Endodermal cell (in vitro differentiated cells): ENCODE measurements at regions not wholly inside any gene's neighbourhood (a gene's known extent, or its start where the extent isn't known, plus 50 kb on each side); places are given as distances from the start of the nearest gene placed in this dataset.
"Not testable (repeated sequence)": the region's sequence is repeated elsewhere in the genome, so short reads cannot be mapped to it uniquely, and the experiment has no call there.

Experiments
- DNase-seq: peaks from one replicate; pipeline ENCODE4 v3.0.0-alpha.2; 2017
- H3K27ac ChIP-seq: 2 replicates; pipeline ENCODE4 v1.5.1; 2013; ENCODE audit warnings: mild to moderate bottlenecking, low read depth, low read length, moderate library complexity
- H3K27me3 ChIP-seq: 2 replicates; pipeline ENCODE4 v1.6.1; 2013; ENCODE audit warnings: mild to moderate bottlenecking, low read length, moderate library complexity; ENCODE audit not compliant: insufficient read depth, control insufficient read depth, poor library complexity, severe bottlenecking
- H3K36me3 ChIP-seq: 2 replicates; pipeline ENCODE4 v1.7.0; 2013; ENCODE audit warnings: mild to moderate bottlenecking, low read length, moderate library complexity; ENCODE audit not compliant: control insufficient read depth, insufficient read depth
- H3K4me1 ChIP-seq: one replicate; pipeline ENCODE4 v1.7.0; 2013; ENCODE audit warnings: low read length; ENCODE audit not compliant: control insufficient read depth, insufficient read depth
- H3K4me3 ChIP-seq: 2 replicates; pipeline ENCODE4 v1.5.1; 2013; ENCODE audit warnings: mild to moderate bottlenecking, low read length, moderate library complexity
- H3K9ac ChIP-seq: 2 replicates; pipeline ENCODE4 v1.6.1; 2013; ENCODE audit warnings: mild to moderate bottlenecking, low read length, moderate library complexity; ENCODE audit not compliant: poor library complexity, severe bottlenecking; ENCODE audit errors: extremely low read depth
- H3K9me3 ChIP-seq: 2 replicates; pipeline ENCODE4 v1.6.1; 2013; ENCODE audit warnings: mild to moderate bottlenecking, low read length, moderate library complexity; ENCODE audit not compliant: control insufficient read depth
- H3K27ac Mint-ChIP-seq: 2 replicates; pipeline ENCODE4 v1.8.0; 2020; ENCODE audit warnings: mixed read lengths
- H3K27me3 Mint-ChIP-seq: 2 replicates; pipeline ENCODE4 v1.8.0; 2021; ENCODE audit warnings: mild to moderate bottlenecking, mixed read lengths; ENCODE audit not compliant: insufficient read depth
- H3K36me3 Mint-ChIP-seq: 2 replicates; pipeline ENCODE4 v1.8.0; 2020; ENCODE audit warnings: low read depth, mixed read lengths
- H3K4me1 Mint-ChIP-seq: 2 replicates; pipeline ENCODE4 v1.8.0; 2020; ENCODE audit warnings: mixed read lengths
- H3K4me3 Mint-ChIP-seq: 2 replicates; pipeline ENCODE4 v1.8.0; 2020; ENCODE audit warnings: mild to moderate bottlenecking, moderate library complexity, mixed read lengths
- H3K9me3 Mint-ChIP-seq: 2 replicates; pipeline ENCODE4 v1.8.0; 2020; ENCODE audit warnings: mild to moderate bottlenecking, mixed read lengths
- CTCF ChIP-seq: fragments of 200-600 bp; sonication (generic); conservative IDR thresholded peaks from 2 replicates; pipeline ENCODE4 v1.5.0; 2021; ENCODE audit warnings: antibody characterized with exemption, mild to moderate bottlenecking
- WGBS, 2 experiments: methylation state at CpG; one replicate each; pipeline versions ENCODE4 v1.1.5 to v1.1.7; 2013; ENCODE audit warnings: missing lambda C conversion rate in 2 of 2, mixed read lengths in 1 of 2; ENCODE audit not compliant: insufficient coverage in 1 of 2, insufficient read length in 1 of 2; 5-methylcytosine and 5-hydroxymethylcytosine counted together

GRCh38 chr1:98523256-98523655 is 138.3 kb upstream of the SNX7 start:
- DNase-seq = no peak
- H3K4me3 ChIP-seq = no peak overlapping the region
- H3K36me3 ChIP-seq = no peaks in the 10 kb centered on the region
- no peaks in the 10 kb centered on the region for H3K4me1 ChIP-seq
- TF ChIP-seq CTCF = no peak
- Mint-ChIP-seq H3K36me3 (no peaks in the 10 kb centered on the region), H3K9me3 (peaks cover 26% of the 10 kb centered on the region), H3K4me3 (no peak overlapping the region), H3K27me3 (no peaks in the 10 kb centered on the region), H3K4me1 (no peaks in the 10 kb centered on the region), H3K27ac (no peak overlapping the region)
- H3K9me3 ChIP-seq = peaks cover 11% of the 10 kb centered on the region
- 89 to 94% methylated on average over 3 to 4 of the region's 4 CpGs for WGBS, 2 experiments
- no peak overlapping the region for H3K9ac ChIP-seq
- H3K27me3 ChIP-seq = no peaks in the 10 kb centered on the region
- H3K27ac ChIP-seq = no peak overlapping the region

GRCh38 chr1:98516306-98516705 is 145.2 kb upstream of the SNX7 start:
- Histone ChIP-seq H3K27me3 (no peaks in the 10 kb centered on the region), H3K9ac (no peak overlapping the region), H3K27ac (no peak overlapping the region), H3K4me1 (no peaks in the 10 kb centered on the region), H3K36me3 (no peaks in the 10 kb centered on the region), H3K9me3 (no peaks in the 10 kb centered on the region), H3K4me3 (no peak overlapping the region)
- Mint-ChIP-seq H3K4me1 (no peaks in the 10 kb centered on the region), H3K9me3 (peaks cover 11% of the 10 kb centered on the region), H3K4me3 (no peak overlapping the region), H3K36me3 (peaks cover 4% of the 10 kb centered on the region), H3K27ac (no peak overlapping the region), H3K27me3 (no peaks in the 10 kb centered on the region)
- WGBS, 2 experiments = 50 to 82% methylated on average over 1 to 2 of the region's 2 CpGs
- no peak for TF ChIP-seq CTCF
- no peak for DNase-seq

DNA sequence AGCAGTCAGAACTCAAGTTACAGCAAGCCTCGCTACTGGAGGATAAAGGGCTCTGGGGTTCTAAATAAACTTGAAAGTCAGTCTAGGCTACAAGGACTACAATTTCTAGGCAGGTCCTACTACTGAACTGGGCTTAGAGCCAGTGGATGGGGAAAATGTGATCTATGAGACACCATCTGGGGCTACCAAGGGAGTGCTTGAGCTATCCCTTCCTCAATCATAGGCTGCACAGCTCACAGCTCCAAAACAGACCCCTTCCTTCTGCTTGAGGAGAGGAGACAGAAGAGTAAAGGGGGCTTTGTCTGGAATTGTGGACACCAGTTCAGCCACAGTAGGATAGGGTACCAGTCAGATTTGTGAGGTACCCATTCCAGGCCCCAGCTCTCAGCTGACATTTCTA is 145.8 kb upstream of the SNX7 start:
- Histone ChIP-seq H3K4me3 (no peak overlapping the region), H3K36me3 (no peaks in the 10 kb centered on the region), H3K4me1 (no peaks in the 10 kb centered on the region), H3K9me3 (no peaks in the 10 kb centered on the region), H3K27ac (no peak overlapping the region), H3K27me3 (no peaks in the 10 kb centered on the region), H3K9ac (no peak overlapping the region)
- H3K4me1 Mint-ChIP-seq = no peaks in the 10 kb centered on the region
- peaks cover 13% of the 10 kb centered on the region for H3K9me3 Mint-ChIP-seq
- no peaks in the 10 kb centered on the region for H3K27me3 Mint-ChIP-seq
- no peak overlapping the region for H3K4me3 Mint-ChIP-seq
- 86 to 97% methylated on average over 1 of the region's 1 CpG for WGBS, 2 experiments
- H3K27ac Mint-ChIP-seq = no peak overlapping the region
- DNase-seq = no peak
- peaks cover 4% of the 10 kb centered on the region for H3K36me3 Mint-ChIP-seq
- no peak for TF ChIP-seq CTCF

DNA sequence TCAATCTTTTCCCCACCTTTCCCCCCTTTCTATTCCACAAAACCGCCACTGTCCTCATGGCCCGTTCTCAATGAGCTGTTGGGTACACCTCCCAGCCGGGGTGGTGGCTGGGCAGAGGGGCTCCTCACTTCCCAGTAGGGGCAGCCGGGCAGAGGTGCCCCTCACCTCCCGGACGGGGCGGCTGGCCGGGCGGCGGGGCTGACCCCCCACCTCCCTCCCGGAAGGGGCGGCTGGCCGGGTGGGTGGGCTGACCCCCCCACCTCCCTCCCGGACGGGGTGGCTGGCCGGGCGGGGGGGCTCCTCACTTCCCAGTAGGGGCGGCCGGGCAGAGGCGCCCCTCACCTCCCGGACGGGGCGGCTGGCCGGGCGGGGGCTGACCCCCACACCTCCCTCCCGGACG is 149.3 kb upstream of the SNX7 start:
- H3K36me3 Mint-ChIP-seq, H3K4me3 ChIP-seq, H3K27me3 ChIP-seq, H3K9me3 ChIP-seq, H3K4me3 Mint-ChIP-seq, H3K36me3 ChIP-seq, H3K4me1 ChIP-seq, H3K27ac Mint-ChIP-seq, H3K9ac ChIP-seq, H3K27ac ChIP-seq, H3K27me3 Mint-ChIP-seq, H3K4me1 Mint-ChIP-seq, DNase-seq: not testable (repeated sequence)
- 99% methylated on average over 21 of the region's 27 CpGs; no CpG with 5 or more reads in 1 of the 2 experiments for WGBS, 2 experiments
- peaks cover 34% of the 10 kb centered on the region for H3K9me3 Mint-ChIP-seq
